GM19438 (cell line): ENCODE measurements at regions not wholly inside any gene's neighbourhood (a gene's known extent, or its start where the extent isn't known, plus 50 kb on each side); places are given as distances from the start of the nearest gene placed in this dataset.

Source experiments
- ATAC-seq: cut with Tn5 transposase; IDR thresholded peaks from one replicate; pipeline ENCODE4 v1.9.1; 2021; ENCODE audit warnings: low read depth; ENCODE audit not compliant: unreplicated experiment

DNA sequence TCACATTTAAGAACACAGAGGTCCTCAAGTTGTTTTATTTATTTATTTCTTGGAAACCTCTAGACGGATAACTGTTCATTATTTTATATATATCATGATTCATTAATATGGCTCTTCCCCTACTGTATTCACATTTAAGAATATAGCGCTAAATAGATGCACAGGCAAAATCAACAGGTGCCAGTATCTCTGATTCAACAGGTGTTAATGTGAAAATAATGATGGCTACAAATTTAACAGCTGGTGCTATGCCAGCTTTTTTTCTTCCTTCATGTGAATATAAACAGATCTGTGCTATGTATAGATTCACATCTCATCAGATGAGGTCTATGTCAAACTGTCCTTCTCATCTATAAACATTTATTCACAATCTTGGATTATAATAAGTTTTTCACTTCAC lies 218.5 kb upstream of the NR2F2 start:
- no peak for ATAC-seq

DNA sequence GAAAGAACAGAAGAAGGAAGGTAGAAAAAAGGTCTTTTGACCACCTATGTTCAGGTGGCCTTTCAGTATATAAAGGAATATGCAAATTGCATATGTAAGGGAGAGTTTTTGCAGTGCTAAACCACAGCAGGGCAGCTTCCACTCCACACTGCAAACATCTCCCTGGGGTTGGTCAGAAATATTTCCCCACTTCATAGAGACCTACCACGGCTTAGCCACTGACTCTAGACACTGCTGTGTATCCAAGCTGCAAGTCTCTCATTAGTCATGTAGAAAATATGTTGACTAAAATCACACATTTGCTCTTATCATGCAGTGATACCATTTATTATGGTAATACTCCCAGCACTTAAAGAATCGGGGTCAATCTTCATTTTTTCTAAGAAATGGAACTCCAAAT lies 214.9 kb upstream of the NR2F2 start:
- ATAC-seq: no peak

DNA sequence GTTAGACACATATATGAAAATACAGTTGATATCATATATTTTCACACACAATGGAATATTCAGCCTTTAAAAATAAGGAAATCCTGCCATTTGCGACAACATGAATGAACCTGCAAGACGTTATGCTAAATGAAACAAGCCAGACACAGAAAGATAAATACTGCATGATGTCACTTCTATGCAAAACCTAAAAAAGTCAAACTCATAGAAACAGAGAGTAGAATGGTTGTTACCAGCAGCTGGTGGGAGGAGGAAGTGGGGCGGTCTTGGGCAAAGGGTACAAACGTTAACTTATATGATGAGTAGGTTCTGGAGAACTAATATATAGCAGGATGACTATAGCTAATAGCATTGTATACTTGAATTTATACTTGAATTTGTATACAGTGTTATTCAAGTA lies 213.2 kb upstream of the NR2F2 start:
- no peak for ATAC-seq

DNA sequence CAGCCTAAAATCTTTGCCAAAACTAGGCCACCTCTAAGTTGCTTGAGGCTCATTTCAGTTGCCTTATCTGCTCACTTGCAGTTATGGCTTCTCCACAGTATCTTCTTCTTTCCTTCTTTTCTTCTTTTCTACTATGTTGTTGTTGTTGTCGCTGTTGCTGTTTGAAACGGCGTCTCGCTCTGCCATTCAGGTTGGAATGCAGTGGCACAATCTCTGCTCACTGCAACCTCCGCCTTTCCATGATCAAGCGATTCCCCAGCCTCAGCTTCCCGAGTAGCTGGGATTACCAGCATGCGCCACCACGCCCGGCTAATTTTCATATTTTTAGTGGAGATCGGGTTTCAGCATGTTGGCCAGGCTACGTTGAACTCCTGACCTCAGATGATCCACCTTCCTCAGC lies 210.8 kb upstream of the NR2F2 start:
- no peak for ATAC-seq

DNA sequence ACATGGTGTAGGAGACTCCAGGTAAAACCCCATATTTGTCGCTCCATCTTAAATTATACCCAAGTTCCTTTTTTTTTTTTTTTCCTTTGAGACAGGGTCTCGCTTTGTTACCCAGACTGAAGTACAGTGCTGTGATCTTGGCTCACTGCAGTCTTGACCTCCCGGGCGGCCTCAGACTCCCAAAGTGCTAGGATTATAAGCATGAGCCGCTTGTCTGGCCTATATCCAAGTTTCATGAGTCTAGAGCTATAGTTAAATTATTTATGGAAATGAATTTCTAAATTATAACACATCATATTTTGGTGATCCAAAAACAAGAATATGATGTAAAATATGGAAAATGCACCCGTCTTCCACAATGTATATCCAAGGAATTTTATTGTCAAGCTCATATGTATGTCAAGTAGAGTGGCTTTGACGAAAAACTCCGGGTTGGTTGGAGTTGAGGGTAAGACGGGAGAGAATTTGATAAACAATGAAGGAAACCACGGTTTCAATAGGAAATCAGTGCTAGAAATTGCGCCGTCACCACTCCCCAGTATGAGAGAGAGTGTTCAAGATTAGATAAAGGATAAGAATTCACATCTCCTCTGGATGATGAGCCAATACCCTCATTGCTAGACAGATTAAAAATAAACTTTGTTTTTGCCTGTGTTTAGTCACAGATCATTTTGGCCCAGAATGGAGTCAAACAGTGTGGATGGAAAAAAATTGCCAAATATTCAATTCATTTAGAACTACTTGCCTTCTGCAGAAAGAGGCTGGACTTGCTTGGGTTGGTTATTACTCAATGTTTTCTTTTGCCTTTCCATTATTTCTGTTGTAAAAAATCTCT lies 209.2 kb upstream of the NR2F2 start:
- no peak for ATAC-seq

DNA sequence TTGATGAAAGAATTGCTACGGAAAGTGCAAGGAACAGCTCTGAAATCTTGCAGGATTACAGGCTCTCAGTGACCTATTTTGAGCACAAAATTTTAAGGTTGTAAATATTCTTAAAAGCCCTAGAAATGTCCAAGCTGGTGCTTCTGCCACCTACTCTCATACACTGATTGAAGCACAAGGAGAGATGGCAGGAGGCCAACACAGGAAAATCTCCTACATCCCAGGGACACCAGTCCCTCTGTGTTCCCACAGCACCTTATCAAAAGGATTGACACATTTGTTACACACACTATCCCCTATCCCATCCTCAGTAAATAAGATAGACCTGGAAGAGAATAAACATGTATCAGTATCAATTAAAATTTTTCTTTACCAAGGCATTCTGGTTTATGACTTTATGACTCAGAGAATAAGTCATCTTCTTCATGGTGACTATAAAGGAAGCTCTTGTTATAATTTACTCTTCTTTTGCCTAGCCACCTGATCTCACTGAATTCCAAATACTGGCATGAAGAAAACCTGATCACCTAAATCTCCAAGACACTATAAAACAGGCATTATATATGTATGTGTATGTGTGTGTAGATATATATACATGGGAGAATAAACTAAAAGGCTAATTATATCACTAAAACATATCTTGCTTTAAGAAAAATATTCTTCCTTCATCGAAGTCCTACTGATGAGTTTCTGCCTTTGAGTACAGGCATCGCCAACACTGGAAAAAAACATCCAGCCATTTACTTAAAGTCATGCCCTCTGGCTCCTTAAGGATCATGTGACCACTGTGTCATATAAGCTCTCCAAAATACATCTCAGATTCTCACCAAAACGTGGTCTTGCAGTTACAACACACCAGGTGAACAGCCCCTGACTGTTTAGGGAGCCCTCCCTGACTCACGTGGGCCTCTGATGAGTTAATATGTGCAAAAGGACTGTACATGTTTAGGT lies 208.1 kb upstream of the NR2F2 start:
- ATAC-seq: no peak

DNA sequence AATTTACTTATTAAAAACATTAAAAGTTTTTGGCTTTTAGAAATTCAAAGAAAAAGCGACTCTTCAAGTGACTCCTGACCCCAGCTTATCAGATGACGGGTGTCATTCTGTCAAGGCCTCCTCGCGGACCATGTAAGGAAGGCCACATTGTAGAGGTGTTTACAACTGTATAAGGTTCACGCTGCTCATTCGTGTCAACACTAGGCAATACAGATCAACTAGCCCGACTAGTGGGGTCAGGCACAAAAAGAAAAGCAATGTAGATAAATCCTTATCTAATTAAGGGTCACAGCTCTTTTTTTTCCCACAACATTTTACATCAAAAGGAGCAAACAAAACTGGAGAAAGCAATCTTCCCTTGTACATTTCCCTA lies 207.5 kb upstream of the NR2F2 start:
- no peak for ATAC-seq

DNA sequence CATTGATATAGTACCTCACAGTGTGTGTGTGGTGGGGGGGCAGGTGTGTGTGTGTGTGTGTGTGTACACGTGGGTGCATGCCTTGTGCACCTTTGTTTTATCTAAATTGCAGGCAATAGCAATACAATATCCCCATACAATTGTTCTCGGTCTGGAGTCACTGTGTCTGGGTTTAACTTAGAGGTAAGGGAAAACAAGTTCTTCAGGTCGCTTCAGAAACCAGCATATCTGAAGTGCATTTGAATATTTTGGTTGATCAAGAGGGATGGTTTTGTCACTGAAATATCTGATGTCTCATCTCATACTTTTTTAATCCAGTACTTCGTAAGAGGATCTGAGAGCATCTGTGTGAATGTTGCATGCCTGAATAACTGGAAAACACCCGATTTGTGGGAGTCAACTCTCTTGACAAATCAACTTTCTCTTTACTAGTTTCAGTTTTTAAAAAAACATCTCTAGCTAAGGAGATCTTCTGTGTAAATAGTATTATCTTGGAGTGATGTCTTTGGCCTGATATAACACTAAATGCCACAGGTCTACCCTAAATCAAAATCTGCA lies 206.8 kb upstream of the NR2F2 start:
- ATAC-seq: no peak

DNA sequence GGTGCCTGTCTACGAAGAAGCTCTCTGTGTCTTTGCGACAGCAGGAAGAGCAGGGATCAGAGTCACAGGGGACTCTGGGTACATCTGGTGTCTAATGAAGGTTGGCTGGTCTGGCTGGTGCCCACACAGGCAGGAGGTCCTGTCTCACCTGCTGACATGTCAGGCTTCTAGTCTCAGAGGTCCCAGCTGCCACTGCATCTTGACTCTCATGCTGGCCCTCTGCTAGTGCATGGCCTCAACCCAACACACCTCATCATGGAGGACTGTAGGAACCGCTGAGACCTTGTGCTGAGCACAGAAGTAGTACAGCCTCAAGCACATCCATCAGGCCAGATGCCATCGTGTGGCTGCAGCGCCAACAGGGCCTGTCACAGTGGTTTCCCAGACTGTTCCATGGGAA lies 206.1 kb upstream of the NR2F2 start:
- ATAC-seq: no peak

DNA sequence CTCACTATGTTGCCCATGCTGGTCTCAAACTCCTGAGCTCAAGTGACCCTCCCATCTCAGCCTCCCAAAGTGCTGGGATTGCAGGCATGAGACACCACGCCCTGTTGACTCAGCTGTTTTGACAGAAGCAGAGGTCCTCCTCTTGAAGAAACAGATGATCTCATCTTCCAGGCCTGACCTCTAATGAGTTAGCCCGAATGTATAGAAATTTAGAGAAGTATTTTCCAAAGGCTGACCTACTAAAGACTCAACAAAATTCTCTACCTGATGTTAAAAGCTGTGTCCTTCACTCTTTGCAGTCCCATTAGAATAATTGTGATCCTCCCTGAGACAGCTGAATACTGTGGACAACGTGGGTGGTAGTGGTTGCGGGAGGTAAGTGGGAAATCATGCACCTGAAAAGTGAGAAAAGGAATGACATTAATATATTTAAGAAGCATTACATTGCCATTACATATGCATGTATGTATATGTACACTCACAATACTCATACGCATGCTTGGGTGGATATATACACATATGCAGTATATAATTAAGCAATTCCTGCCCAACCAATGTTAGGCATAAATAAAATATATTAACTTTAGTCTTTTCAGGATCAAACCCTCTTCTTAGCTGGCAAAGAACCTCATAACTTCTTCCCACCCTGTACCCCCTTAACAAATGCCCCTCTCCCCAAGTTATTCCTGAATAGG lies 204.6 kb upstream of the NR2F2 start:
- no peak for ATAC-seq

DNA sequence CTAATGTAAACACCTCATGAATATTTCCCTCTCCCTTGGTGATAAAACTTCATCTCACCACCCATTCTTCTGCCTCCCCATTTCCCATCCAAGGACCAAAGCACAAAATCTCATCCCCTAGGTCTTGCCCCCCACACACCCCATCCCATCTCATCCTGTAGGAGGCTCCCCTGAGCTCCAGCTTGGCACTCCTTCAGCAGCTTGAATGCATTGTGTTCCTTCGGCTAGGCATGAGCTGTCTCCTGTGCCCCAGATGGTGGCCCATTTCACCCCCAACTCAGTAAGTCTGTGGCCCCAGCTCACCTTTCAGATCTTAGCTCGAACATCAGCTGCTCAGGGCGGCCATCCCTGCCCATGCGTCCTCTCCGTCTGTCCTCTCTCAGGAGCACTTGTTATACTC lies 203.6 kb upstream of the NR2F2 start:
- ATAC-seq: no peak

DNA sequence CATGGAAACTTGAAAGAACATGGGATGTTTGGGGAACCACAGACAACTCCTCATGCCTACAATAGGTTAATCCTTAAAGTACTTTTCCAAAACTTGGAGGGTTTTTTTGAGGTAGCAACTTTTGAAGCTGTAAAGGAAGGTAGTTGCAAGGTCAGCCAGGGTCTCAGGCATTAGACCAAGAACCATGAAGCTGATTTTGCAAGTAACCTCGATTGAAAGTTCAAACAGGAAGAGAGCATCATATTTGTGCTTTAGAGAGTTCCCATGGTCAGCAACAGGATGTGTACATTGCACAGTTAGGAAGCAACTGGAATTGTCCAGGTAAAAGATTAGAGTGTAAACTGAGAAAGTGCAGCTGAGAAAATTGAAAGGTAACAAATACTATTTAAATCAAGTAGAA lies 199.8 kb upstream of the NR2F2 start:
- no peak for ATAC-seq

DNA sequence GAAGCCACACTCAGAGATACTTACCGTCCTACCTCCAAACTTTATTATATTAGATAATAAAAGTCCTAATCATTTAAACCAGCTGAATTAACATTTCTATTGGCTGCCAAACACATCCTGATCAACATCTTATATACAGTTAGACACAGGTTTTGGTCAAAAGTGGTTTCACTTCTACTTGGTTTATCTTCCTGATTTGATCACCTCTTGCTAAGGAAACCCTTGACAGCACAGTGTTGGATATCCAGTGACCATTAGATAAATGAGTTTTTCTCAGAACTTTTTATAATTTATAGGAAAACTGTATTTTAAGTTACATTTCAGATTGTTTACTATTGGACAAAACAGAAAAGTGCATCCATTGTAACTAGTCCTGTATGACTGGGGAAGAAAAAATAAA lies 198.4 kb upstream of the NR2F2 start:
- no peak for ATAC-seq

DNA sequence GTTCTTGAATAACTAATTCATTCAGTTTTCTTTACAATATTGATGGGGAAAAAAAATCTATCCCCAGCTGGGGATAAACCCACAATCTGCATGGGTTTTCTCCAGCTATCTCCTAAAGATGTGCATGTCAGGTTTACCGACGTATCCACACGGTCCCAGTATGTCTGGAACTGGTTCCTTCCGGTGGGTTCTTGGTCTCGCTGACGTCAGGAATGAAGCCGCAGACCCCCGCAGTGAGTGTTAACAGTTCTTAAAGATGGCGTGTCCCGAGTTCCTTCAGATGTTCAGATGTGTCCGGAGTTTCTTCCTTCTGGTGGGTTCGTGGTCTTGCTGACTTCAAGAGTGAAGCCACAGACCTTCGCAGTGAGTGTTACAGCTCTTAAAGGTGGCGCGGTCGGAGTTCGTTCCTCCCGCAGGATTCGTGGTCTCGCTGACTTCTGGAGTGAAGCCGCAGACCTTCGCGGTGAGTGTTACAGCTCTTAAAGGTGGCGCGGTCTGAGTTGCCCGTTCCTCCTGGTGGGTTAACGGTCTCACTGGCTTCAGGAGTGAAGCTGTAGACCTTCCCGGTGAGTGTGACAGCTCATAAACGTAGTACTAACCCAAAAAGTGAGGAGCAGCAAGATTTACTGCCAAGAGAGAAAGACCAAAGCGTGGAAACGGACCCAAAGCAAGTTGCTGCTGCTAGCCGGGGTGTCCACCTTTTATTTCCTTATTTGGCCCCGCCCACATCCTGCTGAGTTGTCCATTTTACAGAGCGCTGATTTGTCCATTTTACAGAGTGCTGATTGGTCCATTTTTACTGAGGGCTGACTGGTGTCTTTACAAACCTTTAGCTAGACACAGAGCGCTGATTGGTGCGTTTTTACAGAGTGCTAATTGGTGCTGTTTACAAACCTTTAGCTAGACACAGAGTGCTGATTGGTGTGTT lies 195.1 kb upstream of the NR2F2 start:
- ATAC-seq: no peak

DNA sequence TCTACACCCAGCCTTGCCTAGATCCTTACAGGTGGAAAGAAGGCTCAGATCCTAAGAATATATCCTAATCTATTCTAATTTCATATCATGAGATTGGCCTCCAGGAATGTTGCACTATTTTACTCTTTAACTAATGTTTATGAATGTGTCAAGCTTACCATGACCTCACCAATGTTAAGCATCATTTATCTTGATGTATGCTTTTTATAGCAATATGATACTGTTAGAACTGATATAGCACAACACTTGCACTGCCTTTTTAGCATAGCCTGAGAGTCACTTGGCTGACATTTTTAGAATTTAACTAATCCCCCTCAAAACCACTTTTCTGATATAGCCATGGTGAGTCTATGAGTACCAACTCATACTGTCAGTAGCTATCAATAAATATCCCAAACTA lies 191.5 kb upstream of the NR2F2 start:
- no peak for ATAC-seq

DNA sequence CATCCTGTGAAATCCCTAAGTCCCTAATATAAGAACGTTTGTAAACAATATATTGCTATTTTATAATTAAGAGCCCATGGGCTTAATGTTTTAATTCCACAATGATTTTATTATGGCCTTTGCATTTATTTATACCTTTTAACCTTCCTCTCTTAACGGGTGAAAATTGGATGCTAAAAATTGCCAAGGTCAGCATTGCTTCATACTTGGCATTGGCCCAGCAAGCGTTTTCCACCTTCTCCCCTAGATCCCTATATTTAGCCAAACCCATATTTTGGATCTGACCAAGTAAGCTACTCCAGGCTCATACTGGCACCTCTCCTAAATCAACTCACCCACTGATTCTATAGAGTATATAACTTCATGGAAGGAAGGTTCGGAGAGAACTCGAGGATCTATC lies 188.0 kb upstream of the NR2F2 start:
- no peak for ATAC-seq

DNA sequence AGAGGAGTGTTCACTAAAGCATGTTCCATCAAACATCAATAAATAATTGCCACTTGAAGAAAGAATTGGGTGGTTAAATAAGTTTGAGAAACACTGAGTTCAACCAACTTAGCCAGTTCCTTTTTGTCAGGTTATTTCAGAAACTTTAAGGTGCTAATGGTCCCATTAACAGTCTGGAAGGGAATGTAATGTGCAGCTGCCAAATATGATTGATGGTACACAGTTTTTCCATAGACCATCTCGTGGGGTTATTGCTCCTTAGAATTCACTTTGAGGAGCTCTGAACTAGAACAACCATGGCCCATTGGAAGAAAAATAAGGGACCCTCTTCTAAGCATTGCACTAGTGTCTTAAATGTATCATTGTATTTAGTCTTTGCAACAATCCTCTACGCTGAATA lies 185.8 kb upstream of the NR2F2 start:
- no peak for ATAC-seq

DNA sequence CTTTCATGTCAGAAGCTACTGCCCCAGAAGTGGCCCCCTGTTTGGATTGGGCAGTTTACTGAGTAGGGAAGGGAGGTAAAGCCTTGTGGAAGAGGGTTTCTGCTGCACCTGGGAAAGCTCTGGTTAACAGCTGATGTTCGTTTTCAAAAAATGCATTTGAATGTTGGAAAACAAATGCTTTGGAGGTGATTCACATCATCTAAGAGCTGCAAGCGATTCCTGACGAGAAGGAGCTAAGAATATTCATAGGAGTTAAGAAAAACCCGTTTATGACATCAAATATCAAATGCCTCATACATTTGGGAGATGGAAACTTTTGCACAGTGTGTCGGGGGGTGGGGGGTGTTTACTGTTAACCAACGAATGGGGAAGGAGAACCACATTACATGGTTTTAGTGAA lies 183.8 kb upstream of the NR2F2 start:
- no peak for ATAC-seq

DNA sequence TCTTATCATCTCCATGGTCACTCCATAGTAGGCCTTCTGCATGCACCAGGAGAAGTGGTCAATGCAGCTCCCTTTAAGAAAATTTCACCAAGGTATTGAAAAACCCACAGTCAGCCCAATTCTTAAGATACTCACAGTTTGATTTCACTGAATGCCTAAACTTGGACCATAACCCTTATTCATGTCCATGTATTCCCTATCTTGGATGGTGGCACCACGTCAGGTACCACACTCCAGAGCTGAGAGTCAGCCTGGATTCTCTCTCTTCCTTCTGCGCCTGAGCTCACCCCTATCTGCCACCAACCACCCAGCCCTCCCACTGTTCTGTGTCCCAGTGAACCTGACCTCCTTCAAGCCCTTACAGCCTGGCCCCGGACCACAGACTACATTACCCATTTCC lies 183.2 kb upstream of the NR2F2 start:
- no peak for ATAC-seq

DNA sequence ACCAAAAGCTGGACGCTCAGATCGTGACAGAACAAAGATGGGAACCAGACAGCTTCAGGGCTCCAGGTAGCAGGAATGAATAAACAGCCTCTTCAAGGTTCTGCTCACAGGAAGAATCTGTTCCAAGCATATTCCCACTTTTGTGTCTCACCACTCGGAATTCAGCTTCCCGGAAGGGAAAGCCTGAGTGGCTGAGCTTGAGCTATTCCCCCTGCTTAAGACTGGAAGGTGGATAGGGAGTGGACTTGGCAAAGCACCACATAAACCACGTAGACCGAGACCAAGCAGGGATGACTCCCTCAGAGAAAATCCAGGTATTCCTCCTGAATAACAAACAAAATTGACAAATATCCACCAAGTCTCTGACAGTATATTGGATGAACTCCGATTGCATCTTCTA lies 180.2 kb upstream of the NR2F2 start:
- no peak for ATAC-seq
